GM12891 (cell line): ENCODE measurements at regions not wholly inside any gene's neighbourhood (a gene's known extent, or its start where the extent isn't known, plus 50 kb on each side); places are given as distances from the start of the nearest gene placed in this dataset.

Source experiments
- DNase-seq: peaks from one replicate; pipeline ENCODE4 v3.0.0; 2011; ENCODE audit warnings: low spot score; ENCODE audit not compliant: insufficient read length
- FAIRE-seq: peaks from 2 replicates; lab custom pipeline; 2011; peaks lifted over from hg19 to GRCh38; lab: Jason Lieb, UNC
- PAX5 ChIP-seq: IDR thresholded peaks from 2 replicates; pipeline ENCODE4 v1.6.1; 2011; ENCODE audit warnings: low read length, moderate library complexity, mild to moderate bottlenecking; ENCODE audit not compliant: insufficient read depth, severe bottlenecking
- POLR2A ChIP-seq: IDR thresholded peaks from 2 replicates; pipeline ENCODE4 v1.6.1; 2011; ENCODE audit warnings: low read depth, low read length, control low read depth
- POLR2AphosphoS5 ChIP-seq: IDR thresholded peaks from 2 replicates; pipeline ENCODE4 v1.6.1; 2011; ENCODE audit warnings: low read depth, low read length, control low read depth
- POU2F2 ChIP-seq: IDR thresholded peaks from 2 replicates; pipeline ENCODE4 v1.6.1; 2011; ENCODE audit warnings: low read depth, mild to moderate bottlenecking, control low read depth, low read length, moderate library complexity
- SPI1 ChIP-seq: IDR thresholded peaks from 2 replicates; pipeline ENCODE4 v1.6.1; 2011; ENCODE audit warnings: low read depth, low read length, control low read depth
- TAF1 ChIP-seq: IDR thresholded peaks from 2 replicates; pipeline ENCODE4 v1.6.1; 2011; ENCODE audit warnings: low read depth, low read length, control low read depth

- FAIRE-seq (no peak), DNase-seq (no peak)
- TF ChIP-seq SPI1, result no peak
- no peak for TF ChIP-seq POLR2A
- TF ChIP-seq TAF1, result no peak
- TF ChIP-seq POLR2AphosphoS5, result no peak
- no peak for TF ChIP-seq PAX5
Measured at GRCh38 chr21:38139380-38140168, 117.2 kb upstream of the KCNJ15 start.

GRCh38 chr21:38140207-38140903, 116.4 kb upstream of the KCNJ15 start:
- DNase-seq (no peak), FAIRE-seq (no peak)
- TF ChIP-seq POLR2A (no peak), POU2F2 (no peak), SPI1 (no peak), PAX5 (no peak), TAF1 (no peak), POLR2AphosphoS5 (no peak)

GRCh38 chr21:38142224-38142623, 114.6 kb upstream of the KCNJ15 start:
- FAIRE-seq, result no peak
- no peak for TF ChIP-seq SPI1
- no peak for TF ChIP-seq PAX5
- TF ChIP-seq POLR2A, result no peak
- TF ChIP-seq POU2F2, result no peak
- TF ChIP-seq TAF1, result no peak
- no peak for DNase-seq

DNA sequence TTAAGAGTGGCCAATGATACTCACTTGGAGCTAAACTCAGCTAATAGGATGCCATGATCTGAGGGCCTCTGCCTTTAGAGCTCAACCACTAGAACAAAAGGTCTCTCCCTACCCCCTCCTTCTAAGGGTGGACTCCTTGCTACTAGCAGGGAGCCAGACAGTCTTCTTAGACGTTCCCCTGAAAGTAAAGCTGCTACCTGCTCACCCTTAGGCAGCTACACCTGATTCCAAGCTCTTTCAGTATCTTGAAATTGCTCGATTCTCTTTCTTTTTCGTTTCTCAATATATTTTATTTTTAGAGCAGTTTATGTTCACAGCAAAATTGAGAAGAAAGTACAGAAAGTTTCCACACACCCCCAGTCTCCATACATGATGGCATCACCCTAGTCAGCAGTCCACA, 112.6 kb upstream of the KCNJ15 start:
- FAIRE-seq (no peak), DNase-seq (no peak)
- TF ChIP-seq POLR2AphosphoS5, result no peak
- no peak for TF ChIP-seq POU2F2
- TF ChIP-seq SPI1, result no peak
- no peak for TF ChIP-seq PAX5

DNA sequence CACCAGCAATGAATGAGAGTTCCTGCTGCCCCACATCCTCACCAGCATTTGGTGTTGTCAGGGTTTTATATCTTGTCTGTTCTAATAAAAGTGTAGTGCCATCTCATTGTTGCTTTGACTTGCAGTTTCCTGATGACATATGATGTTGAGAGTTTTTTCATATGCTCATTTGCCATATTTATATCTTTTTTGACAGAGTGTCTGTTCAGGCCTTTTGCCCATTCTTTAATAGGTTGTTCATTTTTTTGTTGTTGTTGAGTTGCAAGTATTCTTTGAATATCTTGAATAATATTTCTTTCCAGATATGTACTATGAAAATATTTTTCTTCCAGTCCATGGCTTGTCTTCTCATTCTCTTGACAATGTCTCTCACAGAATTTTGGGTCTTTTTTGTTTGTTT, 111.7 kb upstream of the KCNJ15 start:
- FAIRE-seq (no peak), DNase-seq (no peak)
- no peak for TF ChIP-seq POLR2A
- TF ChIP-seq POU2F2, result no peak
- no peak for TF ChIP-seq TAF1
- TF ChIP-seq PAX5, result no peak
- no peak for TF ChIP-seq POLR2AphosphoS5
- no peak for TF ChIP-seq SPI1

DNA sequence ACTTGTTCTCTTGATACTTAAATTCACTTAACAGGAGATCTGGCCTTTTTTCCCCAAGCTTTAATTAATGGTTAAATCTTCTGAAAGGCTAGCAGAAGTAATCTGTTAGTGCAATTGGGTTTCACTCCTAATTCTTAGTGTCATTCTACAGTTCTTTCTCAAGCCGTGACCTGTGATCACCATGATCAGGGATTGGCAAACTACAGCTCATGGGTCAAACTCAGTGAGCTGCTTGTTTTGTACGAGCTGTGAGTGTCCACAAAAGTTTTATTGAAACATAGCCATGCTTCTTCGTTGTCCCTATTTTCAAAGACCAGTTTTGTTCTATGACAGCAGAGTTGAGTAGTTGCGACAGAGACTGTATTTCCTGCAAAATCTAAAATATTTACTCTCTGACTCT, 109.4 kb upstream of the KCNJ15 start:
- DNase-seq (no peak), FAIRE-seq (no peak)
- TF ChIP-seq POLR2A, result no peak
- TF ChIP-seq SPI1, result no peak
- no peak for TF ChIP-seq POLR2AphosphoS5
- TF ChIP-seq POU2F2, result no peak
- no peak for TF ChIP-seq PAX5
- no peak for TF ChIP-seq TAF1

- no peak for TF ChIP-seq POLR2A
- DNase-seq (no peak), FAIRE-seq (no peak)
Measured at GRCh38 chr21:38148046-38148445, 108.7 kb upstream of the KCNJ15 start.

DNA sequence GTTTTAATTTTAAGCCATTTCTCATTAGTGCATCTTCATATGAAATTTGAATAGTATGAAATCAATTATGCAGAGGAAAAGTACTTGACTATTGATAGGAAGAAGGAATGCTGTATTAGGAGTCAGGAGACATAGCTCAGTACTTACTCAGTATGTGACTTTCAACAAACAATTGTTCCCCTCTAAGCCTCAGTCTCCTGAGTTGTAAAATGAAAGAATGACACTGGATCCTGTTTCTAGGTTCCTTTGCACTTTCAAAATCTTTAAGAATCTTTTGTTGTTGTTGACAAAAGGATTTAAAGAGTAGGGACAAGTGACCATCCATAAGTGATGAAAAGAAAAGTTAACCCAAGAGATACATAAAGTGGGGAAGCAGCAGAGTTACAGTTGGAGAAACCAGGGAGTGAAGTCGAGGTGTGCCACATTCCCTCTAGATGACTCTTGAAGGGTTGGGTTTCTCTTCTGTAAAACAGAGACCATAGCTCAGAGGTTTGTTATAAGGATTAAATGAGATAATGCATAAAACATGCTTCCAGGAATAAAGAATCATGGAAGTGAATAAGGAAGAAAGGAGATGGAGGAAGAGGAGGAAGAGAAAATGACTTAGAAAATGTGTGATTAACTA, 105.7 kb upstream of the KCNJ15 start:
- TF ChIP-seq POLR2A (no peak), PAX5 (no peak), SPI1 (no peak), POU2F2 (no peak), TAF1 (no peak), POLR2AphosphoS5 (no peak)
- DNase-seq, result no peak
- no peak for FAIRE-seq

DNA sequence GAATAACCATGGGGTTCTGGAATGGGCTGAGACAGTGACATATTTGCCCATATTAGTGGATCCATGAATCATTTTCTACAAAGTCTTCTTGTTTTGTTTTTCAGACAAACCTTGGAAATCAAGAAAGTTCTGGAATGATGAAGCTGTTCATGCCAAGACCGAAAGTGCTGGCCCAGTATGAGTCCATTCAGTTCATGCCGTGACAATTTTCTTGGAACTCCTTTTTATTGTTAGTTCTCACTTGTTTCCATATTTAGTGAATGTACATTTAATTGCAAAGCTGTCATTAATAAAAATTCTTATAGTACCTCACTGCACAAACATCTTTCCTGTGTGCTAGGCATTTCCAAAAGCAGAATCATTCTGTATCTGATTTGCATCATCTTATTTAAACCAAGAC, 100.6 kb upstream of the KCNJ15 start:
- DNase-seq, result no peak
- FAIRE-seq, result no peak
- no peak for TF ChIP-seq SPI1
- no peak for TF ChIP-seq POLR2A
- no peak for TF ChIP-seq TAF1
- TF ChIP-seq POLR2AphosphoS5, result no peak
- TF ChIP-seq PAX5, result no peak
- TF ChIP-seq POU2F2, result no peak
